ENCODE measurements at regions not wholly inside any gene's neighbourhood (a gene's known extent, or its start where the extent isn't known, plus 50 kb on each side); places are given as distances from the start of the nearest gene placed in this dataset.
"Not testable (repeated sequence)": the region's sequence is repeated elsewhere in the genome, so short reads cannot be mapped to it uniquely, and the experiment has no call there.

GRCh38 chr4:187613089-187613839 is 382.3 kb upstream of the ZFP42 start:
- ATAC-seq (no peak), DNase-seq (ENCODE audit: low spot score) (no peak)

- DNase-seq (ENCODE audit: low spot score) (no peak), ATAC-seq (no peak)
Observed at GRCh38 chr4:187615972-187616371, 379.6 kb upstream of the ZFP42 start.

GRCh38 chr4:187617113-187617512 is 378.5 kb upstream of the ZFP42 start:
- ATAC-seq (no peak), DNase-seq (ENCODE audit: low spot score) (no peak)

GRCh38 chr4:187618701-187619281 is 376.8 kb upstream of the ZFP42 start:
- ATAC-seq (no peak), DNase-seq (ENCODE audit: low spot score) (no peak)

- DNase-seq (ENCODE audit: low spot score): no peak
- no peak for ATAC-seq
Observed at GRCh38 chr4:187619319-187619718, 376.3 kb upstream of the ZFP42 start.

GRCh38 chr4:187632260-187632995 is 363.1 kb upstream of the ZFP42 start:
- ATAC-seq (no peak), DNase-seq (ENCODE audit: low spot score) (no peak)

GRCh38 chr4:187633245-187633644 is 362.3 kb upstream of the ZFP42 start:
- DNase-seq (ENCODE audit: low spot score): no peak
- no peak for ATAC-seq

GRCh38 chr4:187656959-187657358 is 338.6 kb upstream of the ZFP42 start:
- ATAC-seq (no peak), DNase-seq (ENCODE audit: low spot score) (no peak)

GRCh38 chr4:187663076-187663475 is 332.5 kb upstream of the ZFP42 start:
- DNase-seq (ENCODE audit: low spot score): no peak
- ATAC-seq: no peak

- no peak for ATAC-seq
- no peak for DNase-seq (ENCODE audit: low spot score)
Observed at GRCh38 chr4:187664011-187664410, 331.6 kb upstream of the ZFP42 start.

- ATAC-seq: no peak
- DNase-seq (ENCODE audit: low spot score): no peak
Observed at GRCh38 chr4:187665086-187665485, 330.5 kb upstream of the ZFP42 start.

- ATAC-seq: no peak
- no peak for DNase-seq (ENCODE audit: low spot score)
Observed at GRCh38 chr4:187666034-187666433, 329.5 kb upstream of the ZFP42 start.

- no peak for ATAC-seq
- DNase-seq (ENCODE audit: low spot score): no peak
Observed at GRCh38 chr4:187666697-187667494, 328.7 kb upstream of the ZFP42 start.

- DNase-seq (ENCODE audit: low spot score) (no peak), ATAC-seq (no peak)
Observed at GRCh38 chr4:187668526-187669082, 327.0 kb upstream of the ZFP42 start.

- not testable (repeated sequence) for DNase-seq (ENCODE audit: low spot score); ATAC-seq
Observed at GRCh38 chr4:187671521-187671920, 324.1 kb upstream of the ZFP42 start.

GRCh38 chr4:187671958-187672357 is 323.6 kb upstream of the ZFP42 start:
- not testable (repeated sequence) for ATAC-seq

GRCh38 chr4:187672526-187672925 is 323.0 kb upstream of the ZFP42 start:
- ATAC-seq; DNase-seq (ENCODE audit: low spot score): not testable (repeated sequence)

More at GRCh38 chr4:187671958-187672357, 323.6 kb upstream of the ZFP42 start:
- not testable (repeated sequence) for DNase-seq (ENCODE audit: low spot score)

- DNase-seq (ENCODE audit: low spot score): no peak
- ATAC-seq: no peak
Observed at GRCh38 chr4:187679450-187679849, 316.1 kb upstream of the ZFP42 start.

- ATAC-seq (no peak), DNase-seq (ENCODE audit: low spot score) (no peak)
Observed at GRCh38 chr4:187685247-187685646, 310.3 kb upstream of the ZFP42 start.

- no peak for ATAC-seq
- no peak for DNase-seq (ENCODE audit: low spot score)
Observed at GRCh38 chr4:187687697-187688096, 307.9 kb upstream of the ZFP42 start.

- DNase-seq (ENCODE audit: low spot score) (no peak), ATAC-seq (no peak)
Observed at GRCh38 chr4:187692626-187693025, 302.9 kb upstream of the ZFP42 start.

All from left lobe of liver (tissue), 2 donors.